ENCODE measurements at regions not wholly inside any gene's neighbourhood (a gene's known extent, or its start where the extent isn't known, plus 50 kb on each side); places are given as distances from the start of the nearest gene placed in this dataset.

DNA sequence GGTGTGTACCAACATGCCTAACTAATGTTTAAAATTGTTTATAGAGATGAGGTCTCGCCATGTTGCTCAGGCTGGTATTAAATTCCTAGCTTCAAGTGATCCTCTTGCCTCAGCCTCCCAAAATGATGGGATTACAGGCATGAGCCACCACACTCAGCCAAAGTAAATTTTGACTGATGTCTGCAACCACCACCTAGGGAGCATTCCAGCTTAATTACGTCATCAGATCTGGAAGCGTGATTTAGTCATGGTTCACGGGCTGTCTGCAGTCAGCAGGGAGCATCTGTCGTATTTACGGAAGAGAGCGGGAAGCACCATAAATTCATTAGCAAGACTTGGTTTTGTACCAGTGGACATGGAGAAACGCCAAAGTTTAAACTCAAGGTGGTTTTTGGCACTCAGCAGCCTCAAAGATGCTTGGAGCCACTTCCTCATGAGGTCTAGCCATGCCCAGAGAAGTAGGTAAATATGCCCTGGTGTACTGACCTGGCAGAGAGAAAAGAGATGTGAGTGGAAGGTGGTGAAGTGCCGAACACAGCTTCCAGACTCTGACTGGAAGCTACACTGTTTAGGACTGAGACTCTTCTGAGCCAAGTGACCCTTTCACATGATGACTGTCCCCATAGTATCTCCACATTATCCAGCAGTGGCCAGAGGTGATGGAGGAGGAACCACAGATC lies 60.8 kb upstream of the SLC35F3 start:
- no peak overlapping the region for H3K4me3 ChIP-seq
- no peaks in the 10 kb centered on the region for H3K27me3 ChIP-seq
- WGBS (ENCODE audit: insufficient coverage, low coverage, low lambda C conversion rate, missing lambda C conversion rate): 64% methylated on average over 9 of the region's 9 CpGs
- H3K9me3 ChIP-seq: no peaks in the 10 kb centered on the region
- H3K36me3 ChIP-seq: no peaks in the 10 kb centered on the region
- TF ChIP-seq, protein P1, sequence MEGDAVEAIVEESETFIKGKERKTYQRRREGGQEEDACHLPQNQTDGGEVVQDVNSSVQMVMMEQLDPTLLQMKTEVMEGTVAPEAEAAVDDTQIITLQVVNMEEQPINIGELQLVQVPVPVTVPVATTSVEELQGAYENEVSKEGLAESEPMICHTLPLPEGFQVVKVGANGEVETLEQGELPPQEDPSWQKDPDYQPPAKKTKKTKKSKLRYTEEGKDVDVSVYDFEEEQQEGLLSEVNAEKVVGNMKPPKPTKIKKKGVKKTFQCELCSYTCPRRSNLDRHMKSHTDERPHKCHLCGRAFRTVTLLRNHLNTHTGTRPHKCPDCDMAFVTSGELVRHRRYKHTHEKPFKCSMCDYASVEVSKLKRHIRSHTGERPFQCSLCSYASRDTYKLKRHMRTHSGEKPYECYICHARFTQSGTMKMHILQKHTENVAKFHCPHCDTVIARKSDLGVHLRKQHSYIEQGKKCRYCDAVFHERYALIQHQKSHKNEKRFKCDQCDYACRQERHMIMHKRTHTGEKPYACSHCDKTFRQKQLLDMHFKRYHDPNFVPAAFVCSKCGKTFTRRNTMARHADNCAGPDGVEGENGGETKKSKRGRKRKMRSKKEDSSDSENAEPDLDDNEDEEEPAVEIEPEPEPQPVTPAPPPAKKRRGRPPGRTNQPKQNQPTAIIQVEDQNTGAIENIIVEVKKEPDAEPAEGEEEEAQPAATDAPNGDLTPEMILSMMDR (IDR thresholded peaks at IDR 0.05): no peak
- TF ChIP-seq POLR2A (IDR thresholded peaks at IDR 0.05): no peak
- intact Hi-C loops (cut with DNase I): no loop called here
- ATAC-seq (no peak), DNase-seq (no peak)
- H3K27ac ChIP-seq: no peak overlapping the region
- peaks cover 0 to 2% (median 0%) of the 10 kb centered on the region in 4 donors for H3K4me1 ChIP-seq

DNA sequence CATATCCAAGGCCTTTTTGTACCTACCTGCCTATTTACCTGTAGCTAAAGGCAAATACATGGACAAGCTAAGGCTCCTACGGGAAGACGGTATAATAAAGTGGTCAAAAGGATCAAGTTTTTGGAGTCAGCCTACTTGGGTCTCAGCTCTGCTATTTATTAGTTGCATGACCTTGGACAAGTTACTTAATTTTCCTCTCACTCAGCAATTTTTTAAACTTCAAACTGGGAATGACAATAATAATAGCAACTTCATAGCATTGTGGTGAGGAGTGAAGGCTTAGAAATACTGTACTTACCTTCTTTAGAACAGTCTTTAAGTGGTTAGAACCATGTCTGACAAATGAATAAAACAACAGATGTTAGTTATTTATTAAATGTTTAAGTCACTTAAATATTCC lies 60.2 kb upstream of the SLC35F3 start:
- Histone ChIP-seq H3K4me1 (peaks cover 0 to 2% (median 0%) of the 10 kb centered on the region in 4 donors), H3K4me3 (no peak overlapping the region), H3K36me3 (no peaks in the 10 kb centered on the region), H3K27ac (no peak overlapping the region), H3K27me3 (no peaks in the 10 kb centered on the region), H3K9me3 (no peaks in the 10 kb centered on the region)
- no peak for ATAC-seq
- TF ChIP-seq, protein P1 (IDR thresholded peaks at IDR 0.05): no peak
- TF ChIP-seq POLR2A (IDR thresholded peaks at IDR 0.05): no peak
- DNase-seq: no peak
- WGBS (ENCODE audit: insufficient coverage, low coverage, low lambda C conversion rate, missing lambda C conversion rate): 77% methylated on average over 2 of the region's 2 CpGs
- intact Hi-C loops (cut with DNase I): no loop called here

DNA sequence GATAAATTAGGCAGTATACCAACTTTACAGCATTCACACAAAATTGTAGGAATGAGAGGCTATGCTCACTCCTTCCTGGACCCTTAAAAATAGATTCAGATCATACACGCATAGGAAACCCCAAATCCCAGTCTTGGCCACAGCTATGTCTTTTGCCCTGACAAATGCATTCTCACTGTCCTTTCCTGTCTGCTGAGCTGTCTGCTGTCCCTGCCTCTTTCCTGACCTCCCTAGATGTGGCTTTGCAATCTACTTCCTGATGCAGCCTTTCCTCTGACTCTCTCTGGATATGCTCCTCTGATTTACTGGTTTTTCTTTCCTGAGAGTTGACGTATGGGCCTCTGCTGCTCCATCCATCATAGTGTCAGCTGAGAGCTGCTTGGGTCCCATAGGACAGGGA lies 59.8 kb upstream of the SLC35F3 start:
- no peak overlapping the region for H3K4me3 ChIP-seq
- no peak overlapping the region for H3K27ac ChIP-seq
- no peaks in the 10 kb centered on the region for H3K9me3 ChIP-seq
- peaks cover 0 to 2% (median 0%) of the 10 kb centered on the region in 4 donors for H3K4me1 ChIP-seq
- no peak for DNase-seq
- intact Hi-C loops (cut with DNase I): no loop called here
- WGBS (ENCODE audit: insufficient coverage, low coverage, low lambda C conversion rate, missing lambda C conversion rate): 45% methylated on average over 2 of the region's 2 CpGs
- H3K27me3 ChIP-seq: no peaks in the 10 kb centered on the region
- TF ChIP-seq POLR2A (IDR thresholded peaks at IDR 0.05): no peak
- TF ChIP-seq, protein P1 (IDR thresholded peaks at IDR 0.05): no peak
- no peak for ATAC-seq
- no peaks in the 10 kb centered on the region for H3K36me3 ChIP-seq
